WTC11 (cell line): ENCODE measurements at regions not wholly inside any gene's neighbourhood (a gene's known extent, or its start where the extent isn't known, plus 50 kb on each side); places are given as distances from the start of the nearest gene placed in this dataset.

Source experiments
- CREM ChIP-seq: sonication (generic); formaldehyde crosslinking; IDR thresholded peaks from 2 replicates; pipeline ENCODE4 v1.8.1; 2022; ENCODE audit warnings: mild to moderate bottlenecking, missing genetic modification reagents, moderate library complexity
- CTCF ChIP-seq: fragments of 200-600 bp; IDR thresholded peaks from 2 replicates; pipeline ENCODE4 v1.8.0; 2022; ENCODE audit warnings: antibody characterized with exemption
- E2F1 ChIP-seq: sonication (generic); formaldehyde crosslinking; IDR thresholded peaks from 2 replicates; pipeline ENCODE4 v1.8.0; 2022; ENCODE audit warnings: mild to moderate bottlenecking, missing genetic modification reagents
- ESRRA ChIP-seq: sonication (generic); formaldehyde crosslinking; IDR thresholded peaks from 2 replicates; pipeline ENCODE4 v1.8.1; 2022; ENCODE audit warnings: mild to moderate bottlenecking, missing genetic modification reagents, borderline replicate concordance
- ETV6 ChIP-seq: sonication (generic); formaldehyde crosslinking; IDR thresholded peaks from 2 replicates; pipeline ENCODE4 v1.8.1; 2022; ENCODE audit warnings: mild to moderate bottlenecking, missing genetic modification reagents
- HMGXB4 ChIP-seq: sonication (generic); formaldehyde crosslinking; IDR thresholded peaks from 2 replicates; pipeline ENCODE4 v1.8.1; 2023; ENCODE audit warnings: mild to moderate bottlenecking, moderate library complexity, missing genetic modification reagents
- KAT7 ChIP-seq: sonication (generic); formaldehyde crosslinking; IDR thresholded peaks from 2 replicates; pipeline ENCODE4 v1.8.1; 2023; ENCODE audit warnings: missing genetic modification reagents, mild to moderate bottlenecking, borderline replicate concordance
- MAX ChIP-seq: sonication (generic); formaldehyde crosslinking; IDR thresholded peaks from 2 replicates; pipeline ENCODE4 v1.8.0; 2022; ENCODE audit warnings: mild to moderate bottlenecking, missing genetic modification reagents
- NFE2L1 ChIP-seq: sonication (generic); formaldehyde crosslinking; IDR thresholded peaks from 2 replicates; pipeline ENCODE4 v1.8.1; 2023; ENCODE audit warnings: missing genetic modification reagents
- PRRX2 ChIP-seq: fragments of 250-450 bp; sonication (Bioruptor Pico); IDR thresholded peaks from 2 replicates; pipeline ENCODE4 v1.8.0; 2021; ENCODE audit warnings: mild to moderate bottlenecking
- RELA ChIP-seq: sonication (generic); formaldehyde crosslinking; IDR thresholded peaks from 2 replicates; pipeline ENCODE4 v1.8.1; 2022; ENCODE audit warnings: missing genetic modification reagents, mild to moderate bottlenecking, borderline replicate concordance
- USF2 ChIP-seq: sonication (generic); formaldehyde crosslinking; IDR thresholded peaks from 2 replicates; pipeline ENCODE4 v1.8.1; 2023; ENCODE audit warnings: mild to moderate bottlenecking, missing genetic modification reagents, moderate library complexity
- ZNF121 ChIP-seq: sonication (generic); formaldehyde crosslinking; IDR thresholded peaks from 2 replicates; pipeline ENCODE4 v1.8.0; 2023; ENCODE audit warnings: missing genetic modification reagents

- TF ChIP-seq MAX (CRISPR knock-in tag) (no peak), ZNF121 (CRISPR knock-in tag) (no peak), E2F1 (no peak), HMGXB4 (CRISPR knock-in tag) (no peak), KAT7 (CRISPR knock-in tag) (no peak), USF2 (no peak), CTCF (no peak), NFE2L1 (no peak), RELA (CRISPR knock-in tag) (no peak), ESRRA (no peak), CREM (no peak), ETV6 (no peak), PRRX2 (no peak)
Observed at GRCh38 chr20:53879048-53879684, 191.2 kb downstream of the BCAS1 start.
